A549 (cell line): ENCODE measurements at regions not wholly inside any gene's neighbourhood (a gene's known extent, or its start where the extent isn't known, plus 50 kb on each side); places are given as distances from the start of the nearest gene placed in this dataset.

Experiments
- ATAC-seq, 2 experiments: fragments of 200-7000 bp in 1 of 2; fragments of >200 bp in 1 of 2; cut with Nextera tagmentation in 1 of 2; cut with Tn5 transposase in 1 of 2; 3 replicates each; pipeline versions ENCODE4 v1.8.0 to v1.9.1; 2018 to 2020; ENCODE audit warnings: mild to moderate bottlenecking in 1 of 2, moderate library complexity in 1 of 2
- CTCF ChIA-PET: fragments of 300-600 bp; sonication (Branson Sonifier 250); formaldehyde crosslinking; extraction: SDS; loops from one replicate; lab custom pipeline; 2021; ENCODE audit warnings: antibody characterized with exemption, inconsistent platforms; lab: Yijun Ruan, JAX
- POLR2A ChIA-PET: fragments of 350-600 bp; formaldehyde crosslinking; extraction: SDS; loops from one replicate; lab custom pipeline; 2021; ENCODE audit warnings: antibody characterized with exemption, inconsistent platforms; lab: Yijun Ruan, JAX
- DNase-seq, 2 experiments: peaks; one replicate each; pipeline versions ENCODE4 v3.0.0 to v3.0.0-alpha.2; 2011 to 2016; ENCODE audit warnings: low read depth in 1 of 2, low spot score in 1 of 2
- FAIRE-seq: peaks from 2 replicates; lab custom pipeline; 2011; peaks lifted over from hg19 to GRCh38; lab: Jason Lieb, UNC
- H3K27ac ChIP-seq, 2 experiments: fragments of >200 bp; sonication (Bioruptor Twin); formaldehyde crosslinking; 3 replicates each; pipeline ENCODE4 v1.5.1; 2016 to 2017
- H3K4me1 ChIP-seq: fragments of >200 bp; sonication (Bioruptor Twin); formaldehyde crosslinking; 3 replicates; pipeline ENCODE4 v1.6.1; 2016
- H3K4me2 ChIP-seq: fragments of >200 bp; sonication (Bioruptor Twin); formaldehyde crosslinking; 3 replicates; pipeline ENCODE4 v1.6.1; 2016
- H3K4me3 ChIP-seq: fragments of >200 bp; sonication (Bioruptor Twin); formaldehyde crosslinking; 3 replicates; pipeline ENCODE4 v1.5.1; 2016
- H3K9me3 ChIP-seq: fragments of >200 bp; sonication (Bioruptor Twin); formaldehyde crosslinking; 3 replicates; pipeline ENCODE4 v1.6.1; 2016
- BHLHE40 ChIP-seq: IDR thresholded peaks from 2 replicates; pipeline ENCODE4 v1.6.1; 2012; ENCODE audit warnings: low read depth, low read length, inconsistent platforms
- CHD4 ChIP-seq: fragments of 200-600 bp; sonication (generic); IDR thresholded peaks from 2 replicates; pipeline ENCODE4 v1.6.1; 2016; ENCODE audit warnings: antibody characterized with exemption, mild to moderate bottlenecking, borderline replicate concordance
- EP300 ChIP-seq, 2 experiments: fragments of >200 bp; sonication (Bioruptor Twin); formaldehyde crosslinking; IDR thresholded peaks; 2 replicates in 1 of 2; 3 replicates in 1 of 2; pipeline ENCODE4 v1.6.1; 2016 to 2017
- FOSB ChIP-seq: fragments of 250-450 bp; sonication (Bioruptor Pico); IDR thresholded peaks from 2 replicates; pipeline ENCODE4 v1.5.0; 2020; ENCODE audit warnings: mild to moderate bottlenecking, moderate library complexity
- FOSL2 ChIP-seq, 2 experiments: fragments of 450-650 bp in 1 of 2; fragments of >200 bp in 1 of 2; sonication (Bioruptor Twin) in 1 of 2; formaldehyde crosslinking; IDR thresholded peaks; 2 replicates each; pipeline versions ENCODE4 v1.5.0 to v1.6.1; 2016 to 2020; ENCODE audit warnings: mild to moderate bottlenecking in 1 of 2, moderate library complexity in 1 of 2
- FOXS1 ChIP-seq: fragments of 250-450 bp; sonication (Bioruptor Pico); IDR thresholded peaks from 2 replicates; pipeline ENCODE4 v1.5.0; 2020; ENCODE audit warnings: mild to moderate bottlenecking, moderate library complexity
- HDAC2 ChIP-seq: fragments of 200-600 bp; sonication (generic); IDR thresholded peaks from 2 replicates; pipeline ENCODE4 v1.6.1; 2016
- HES2 ChIP-seq: fragments of >200 bp; sonication (Bioruptor Twin); formaldehyde crosslinking; IDR thresholded peaks from 2 replicates; pipeline ENCODE4 v1.6.1; 2016
- HEYL ChIP-seq: fragments of 250-450 bp; sonication (Bioruptor Pico); IDR thresholded peaks from 2 replicates; pipeline ENCODE4 v1.8.0; 2021; ENCODE audit warnings: mild to moderate bottlenecking, moderate library complexity
- HOXB13 ChIP-seq: fragments of 250-450 bp; sonication (Bioruptor Pico); IDR thresholded peaks from 2 replicates; pipeline ENCODE4 v1.5.0; 2020; ENCODE audit warnings: low read depth, mild to moderate bottlenecking, moderate library complexity
- KDM1A ChIP-seq: fragments of 200-600 bp; sonication (generic); IDR thresholded peaks from 2 replicates; pipeline ENCODE4 v1.6.1; 2016; ENCODE audit warnings: low read depth, mild to moderate bottlenecking
- KDM5A ChIP-seq: fragments of 200-600 bp; sonication (generic); IDR thresholded peaks from 2 replicates; pipeline ENCODE4 v1.6.1; 2016; ENCODE audit warnings: antibody characterized with exemption, mild to moderate bottlenecking
- MAZ ChIP-seq: fragments of 150-350 bp; IDR thresholded peaks from 2 replicates; pipeline ENCODE4 v1.6.1; 2014; ENCODE audit warnings: antibody characterized with exemption, low read depth, low read length, borderline replicate concordance
- NPAS2 ChIP-seq: fragments of 250-450 bp; sonication (Bioruptor Pico); IDR thresholded peaks from 2 replicates; pipeline ENCODE4 v1.8.0; 2022; ENCODE audit warnings: mild to moderate bottlenecking, moderate library complexity, borderline replicate concordance
- PHF8 ChIP-seq: fragments of 200-600 bp; sonication (generic); IDR thresholded peaks from 2 replicates; pipeline ENCODE4 v1.6.1; 2016; ENCODE audit warnings: low read depth, mild to moderate bottlenecking, antibody characterized with exemption, moderate library complexity, borderline replicate concordance
- RARB ChIP-seq: fragments of 250-450 bp; sonication (Bioruptor Pico); IDR thresholded peaks from 2 replicates; pipeline ENCODE4 v1.8.0; 2021; ENCODE audit warnings: mild to moderate bottlenecking, moderate library complexity
- REST ChIP-seq: fragments of 200-600 bp; sonication (generic); IDR thresholded peaks from 2 replicates; pipeline ENCODE4 v1.6.1; 2016; ENCODE audit warnings: antibody characterized with exemption, mild to moderate bottlenecking, moderate library complexity
- SMC3 ChIP-seq: fragments of >200 bp; sonication (Bioruptor Twin); formaldehyde crosslinking; IDR thresholded peaks from 3 replicates; pipeline ENCODE4 v1.6.1; 2018; ENCODE audit warnings: inconsistent platforms
- ZNF302 ChIP-seq: fragments of 250-450 bp; sonication (Bioruptor Pico); IDR thresholded peaks from 2 replicates; pipeline ENCODE4 v1.9.0; 2021; ENCODE audit warnings: inconsistent platforms, mild to moderate bottlenecking, moderate library complexity
- WGBS: methylation state at CpG from one replicate; pipeline ENCODE4 v1.1.6; 2017; ENCODE audit errors: missing lambda C conversion rate; 5-methylcytosine and 5-hydroxymethylcytosine counted together

GRCh38 chr5:17433406-17433805, 64.6 kb upstream of the TAF11L2 start (continued):
- no peak for TF ChIP-seq REST
- TF ChIP-seq RARB, result no peak

GRCh38 chr5:17434982-17435381, 63.0 kb upstream of the TAF11L2 start:
- POLR2A ChIA-PET, result interaction anchor here (0.6 kb wide), 1 partner anchor 8 kb away, joined by 11 read pairs; no protein-coding TSS in a partner anchor
- Histone ChIP-seq H3K4me1 (no peaks in the 10 kb centered on the region), H3K4me2 (no peak overlapping the region), H3K9me3 (peaks cover 9% of the 10 kb centered on the region; the same call in 1 of the 3 replicates), H3K4me3 (no peak overlapping the region), H3K27ac (no peak overlapping the region)
- CTCF ChIA-PET, result interaction anchor here (1.2 kb wide), 1 partner anchor 35 kb away, joined by 3 read pairs; no protein-coding TSS in a partner anchor
- FAIRE-seq (no peak), ATAC-seq (no peak), DNase-seq (no peak)
- no peak for TF ChIP-seq NPAS2

- CTCF ChIA-PET, result no interaction called here
- Histone ChIP-seq H3K27ac (no peak overlapping the region), H3K4me1 (0 out of 3 replicates have a peak, but pooled peaks cover under 1% of the 10 kb centered on the region), H3K4me3 (no peak overlapping the region), H3K4me2 (no peak overlapping the region), H3K9me3 (peaks cover 9% of the 10 kb centered on the region; the same call in 1 of the 3 replicates)
- POLR2A ChIA-PET, result no interaction called here
- WGBS, result 79% methylated on average over 4 of the region's 4 CpGs
- TF ChIP-seq PHF8 (no peak), FOXS1 (no peak), CHD4 (no peak), KDM1A (no peak)
- no peak for DNase-seq
- ATAC-seq, result no peak
- FAIRE-seq, result no peak
These were observed 61.7 kb upstream of the TAF11L2 start for GRCh38 chr5:17436350-17436749.

- Histone ChIP-seq H3K4me3 (no peak overlapping the region), H3K27ac (no peak overlapping the region), H3K4me1 (0 out of 3 replicates have a peak, but pooled peaks cover 5% of the 10 kb centered on the region), H3K4me2 (no peak overlapping the region), H3K9me3 (peaks cover 9% of the 10 kb centered on the region; the same call in 1 of the 3 replicates)
- TF ChIP-seq KDM5A (no peak), RARB (no peak), MAZ (no peak), ZNF302 (CRISPR knock-in tag) (no peak), FOSB (CRISPR knock-in tag) (no peak), SMC3 (no peak), HES2 (no peak), FOXS1 (no peak), HDAC2 (no peak), FOSL2 (IDR thresholded peaks at IDR 0.05) (no peak), FOSL2 (CRISPR knock-in tag; IDR thresholded peaks at IDR 0.05) (no peak), HEYL (CRISPR knock-in tag) (no peak), BHLHE40 (no peak), HOXB13 (CRISPR knock-in tag) (no peak), EP300 (IDR thresholded peaks at IDR 0.05) (no peak)
- ATAC-seq (no peak), DNase-seq (no peak), FAIRE-seq (no peak)
- POLR2A ChIA-PET, result no interaction called here
- WGBS, result 91% methylated on average over 4 of the region's 4 CpGs
- CTCF ChIA-PET, result no interaction called here
These were observed 61.2 kb upstream of the TAF11L2 start for GRCh38 chr5:17436761-17437221.
